H1 (cell line): ENCODE measurements at regions not wholly inside any gene's neighbourhood (a gene's known extent, or its start where the extent isn't known, plus 50 kb on each side); places are given as distances from the start of the nearest gene placed in this dataset.

Experiments used
- BACH1 ChIP-seq: IDR thresholded peaks from 2 replicates; pipeline ENCODE4 v1.6.1; 2012; ENCODE audit warnings: low read length, improper control_type of control experiment
- CREB1 ChIP-seq: IDR thresholded peaks from 2 replicates; pipeline ENCODE4 v1.6.1; 2012; ENCODE audit warnings: inconsistent platforms
- POLR2AphosphoS5 ChIP-seq: IDR thresholded peaks from 2 replicates; pipeline ENCODE4 v1.6.1; 2011; ENCODE audit warnings: low read depth, low read length
- RFX5 ChIP-seq: IDR thresholded peaks from 2 replicates; pipeline ENCODE4 v1.6.1; 2011; ENCODE audit warnings: low read depth, low read length, improper control_type of control experiment, borderline replicate concordance
- RNF2 ChIP-seq: fragments of 200-900, 300-1000 bp; sonication (generic); IDR thresholded peaks from 2 replicates; pipeline ENCODE4 v1.7.1; 2016; ENCODE audit warnings: borderline replicate concordance, low read depth, mild to moderate bottlenecking, antibody characterized with exemption, low read length; ENCODE audit not compliant: poor library complexity, severe bottlenecking; ENCODE audit errors: missing control alignments
- TF ChIP-seq, protein P1 (sequence below), 3 experiments: IDR thresholded peaks; 1 replicate in 2 of 3; 2 replicates in 1 of 3; pipeline versions ENCODE4 v1.5.1 to v1.6.1; 2011; ENCODE audit warnings: low read length in 3 of 3, mild to moderate bottlenecking in 3 of 3, inconsistent platforms in 2 of 3, low read depth in 1 of 3, moderate library complexity in 1 of 3; ENCODE audit not compliant: insufficient read depth in 1 of 3; ENCODE audit errors: control extremely low read depth in 1 of 3
- TF ChIP-seq, protein P2 (sequence below): IDR thresholded peaks from 2 replicates; pipeline ENCODE4 v1.6.1; 2011; ENCODE audit warnings: low read length, improper control_type of control experiment

DNA sequence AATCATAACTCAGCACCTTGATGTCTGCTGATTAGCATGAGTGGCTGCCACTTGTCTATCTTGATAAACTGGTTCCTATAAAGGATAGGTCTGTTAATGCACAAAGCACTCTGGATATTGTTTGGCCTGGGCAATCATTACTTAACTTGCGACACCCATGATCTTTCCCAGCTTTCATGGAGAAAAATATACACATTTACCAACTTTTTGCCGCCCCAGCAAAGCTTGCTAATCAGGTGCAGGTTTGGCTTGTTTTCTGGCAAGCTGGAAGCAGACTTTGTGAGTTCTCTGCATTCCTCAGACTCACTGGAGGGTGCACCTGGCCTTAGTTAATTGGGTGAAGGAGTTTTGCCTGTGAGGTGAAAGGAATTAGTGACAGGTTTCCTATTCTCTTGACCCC is 1126.4 kb upstream of the FLRT2 start:
- TF ChIP-seq RFX5: no peak
- TF ChIP-seq BACH1: no peak
- TF ChIP-seq, protein P1, sequence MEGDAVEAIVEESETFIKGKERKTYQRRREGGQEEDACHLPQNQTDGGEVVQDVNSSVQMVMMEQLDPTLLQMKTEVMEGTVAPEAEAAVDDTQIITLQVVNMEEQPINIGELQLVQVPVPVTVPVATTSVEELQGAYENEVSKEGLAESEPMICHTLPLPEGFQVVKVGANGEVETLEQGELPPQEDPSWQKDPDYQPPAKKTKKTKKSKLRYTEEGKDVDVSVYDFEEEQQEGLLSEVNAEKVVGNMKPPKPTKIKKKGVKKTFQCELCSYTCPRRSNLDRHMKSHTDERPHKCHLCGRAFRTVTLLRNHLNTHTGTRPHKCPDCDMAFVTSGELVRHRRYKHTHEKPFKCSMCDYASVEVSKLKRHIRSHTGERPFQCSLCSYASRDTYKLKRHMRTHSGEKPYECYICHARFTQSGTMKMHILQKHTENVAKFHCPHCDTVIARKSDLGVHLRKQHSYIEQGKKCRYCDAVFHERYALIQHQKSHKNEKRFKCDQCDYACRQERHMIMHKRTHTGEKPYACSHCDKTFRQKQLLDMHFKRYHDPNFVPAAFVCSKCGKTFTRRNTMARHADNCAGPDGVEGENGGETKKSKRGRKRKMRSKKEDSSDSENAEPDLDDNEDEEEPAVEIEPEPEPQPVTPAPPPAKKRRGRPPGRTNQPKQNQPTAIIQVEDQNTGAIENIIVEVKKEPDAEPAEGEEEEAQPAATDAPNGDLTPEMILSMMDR (IDR thresholded peaks at IDR 0.05; ENCODE audit: control extremely low read depth in 1 of 3, insufficient read depth in 1 of 3, low read depth in 1 of 3, low read length in 3 of 3): no peak
- no peak for TF ChIP-seq RNF2
- TF ChIP-seq, protein P2, sequence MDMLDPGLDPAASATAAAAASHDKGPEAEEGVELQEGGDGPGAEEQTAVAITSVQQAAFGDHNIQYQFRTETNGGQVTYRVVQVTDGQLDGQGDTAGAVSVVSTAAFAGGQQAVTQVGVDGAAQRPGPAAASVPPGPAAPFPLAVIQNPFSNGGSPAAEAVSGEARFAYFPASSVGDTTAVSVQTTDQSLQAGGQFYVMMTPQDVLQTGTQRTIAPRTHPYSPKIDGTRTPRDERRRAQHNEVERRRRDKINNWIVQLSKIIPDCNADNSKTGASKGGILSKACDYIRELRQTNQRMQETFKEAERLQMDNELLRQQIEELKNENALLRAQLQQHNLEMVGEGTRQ: no peak
- TF ChIP-seq POLR2AphosphoS5: no peak
- no peak for TF ChIP-seq CREB1
